HepG2 (cell line): ENCODE measurements at regions not wholly inside any gene's neighbourhood (a gene's known extent, or its start where the extent isn't known, plus 50 kb on each side); places are given as distances from the start of the nearest gene placed in this dataset.

Experiments used
- ELF4 ChIP-seq: sonication (generic); formaldehyde crosslinking; IDR thresholded peaks from 2 replicates; pipeline ENCODE4 v1.5.0; 2020; ENCODE audit warnings: missing genetic modification reagents, mild to moderate bottlenecking, moderate library complexity, borderline replicate concordance
- EZH2 ChIP-seq: conservative IDR thresholded peaks from 2 replicates; pipeline ENCODE4 v1.6.1; 2012; ENCODE audit warnings: mild to moderate bottlenecking, low read depth, low read length, moderate library complexity
- KLF15 ChIP-seq: sonication (generic); formaldehyde crosslinking; IDR thresholded peaks from 2 replicates; pipeline ENCODE4 v1.8.1; 2023; ENCODE audit warnings: borderline replicate concordance, mild to moderate bottlenecking, inconsistent platforms, missing genetic modification reagents, mixed read lengths
- MTF2 ChIP-seq: sonication (generic); formaldehyde crosslinking; IDR thresholded peaks from 2 replicates; pipeline ENCODE4 v1.5.0; 2020; ENCODE audit warnings: missing genetic modification reagents, borderline replicate concordance
- NFATC3 ChIP-seq: sonication (generic); formaldehyde crosslinking; IDR thresholded peaks from 2 replicates; pipeline ENCODE4 v1.5.1; 2020; ENCODE audit warnings: mild to moderate bottlenecking, missing genetic modification reagents
- ZHX2 ChIP-seq, 2 experiments: sonication (generic) in 1 of 2; formaldehyde crosslinking in 1 of 2; IDR thresholded peaks; 2 replicates each; pipeline versions ENCODE4 v1.6.1 to v1.9.0; 2014 to 2022; ENCODE audit warnings: antibody characterized with exemption in 1 of 2, borderline replicate concordance in 1 of 2, inconsistent platforms in 1 of 2, low read depth in 1 of 2, missing genetic modification reagents in 1 of 2
- ZNF574 ChIP-seq: sonication (generic); formaldehyde crosslinking; IDR thresholded peaks from 2 replicates; pipeline ENCODE4 v1.4.0; 2020; ENCODE audit warnings: missing genetic modification reagents

- TF ChIP-seq ZHX2 (IDR thresholded peaks at IDR 0.05; ENCODE audit: low read depth): no peak
- no peak for TF ChIP-seq ZHX2 (CRISPR knock-in tag; IDR thresholded peaks at IDR 0.05; ENCODE audit: borderline replicate concordance)
- TF ChIP-seq NFATC3: no peak
- no peak for TF ChIP-seq ELF4 (CRISPR knock-in tag)
- no peak for TF ChIP-seq EZH2
- TF ChIP-seq ZNF574 (CRISPR knock-in tag): no peak
- no peak for TF ChIP-seq MTF2 (CRISPR knock-in tag)
- no peak for TF ChIP-seq KLF15
Measured at GRCh38 chr1:219442611-219443061, 170.3 kb downstream of the ZC3H11B start (continued).
